ENCODE measurements at regions not wholly inside any gene's neighbourhood (a gene's known extent, or its start where the extent isn't known, plus 50 kb on each side); places are given as distances from the start of the nearest gene placed in this dataset.

DNA sequence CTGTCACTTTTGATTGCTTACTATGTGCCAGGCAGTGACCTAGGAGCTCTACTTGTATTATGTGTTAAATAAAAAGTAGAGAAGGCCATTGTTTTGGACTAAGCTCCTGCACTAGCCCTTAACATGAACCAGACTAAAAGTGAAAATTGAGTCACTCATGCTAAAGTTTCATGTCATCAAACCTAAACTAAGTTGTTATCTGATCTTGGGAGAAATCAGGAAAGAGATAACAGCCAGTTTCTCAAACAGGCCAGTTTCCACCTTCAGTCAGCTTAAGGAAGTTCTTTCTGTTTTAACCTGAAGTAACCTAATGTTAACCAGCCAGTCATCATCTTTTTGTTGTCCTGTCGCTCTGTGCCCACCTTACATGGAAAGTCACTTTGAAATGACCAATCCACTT, 102.1 kb upstream of the MARK1 start (continued):
- TF ChIP-seq, protein P1, sequence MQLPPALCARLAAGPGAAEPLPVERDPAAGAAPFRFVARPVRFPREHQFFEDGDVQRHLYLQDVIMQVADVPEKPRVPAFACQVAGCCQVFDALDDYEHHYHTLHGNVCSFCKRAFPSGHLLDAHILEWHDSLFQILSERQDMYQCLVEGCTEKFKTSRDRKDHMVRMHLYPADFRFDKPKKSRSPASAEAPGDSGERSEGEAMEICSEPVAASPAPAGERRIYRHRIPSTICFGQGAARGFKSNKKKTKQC (CRISPR knock-in tag; IDR thresholded peaks at IDR 0.05) = no peak
- TF ChIP-seq PYGO2 (tag; IDR thresholded peaks at IDR 0.05) (no peak), KDM1A (IDR thresholded peaks at IDR 0.05) (no peak), KAT7 (CRISPR knock-in tag; IDR thresholded peaks at IDR 0.05; ENCODE audit: borderline replicate concordance) (no peak), ZNF12 (CRISPR knock-in tag; IDR thresholded peaks at IDR 0.05) (no peak), ZBTB8A (IDR thresholded peaks at IDR 0.05; ENCODE audit: partially characterized antibody) (no peak), NFIC (IDR thresholded peaks at IDR 0.05) (no peak), SREBF2 (CRISPR knock-in tag; IDR thresholded peaks at IDR 0.05) (no peak), ZNF274 (IDR thresholded peaks at IDR 0.05; ENCODE audit: borderline replicate concordance, low read depth, low read length) (no peak)
- TF ChIP-seq, protein P2, sequence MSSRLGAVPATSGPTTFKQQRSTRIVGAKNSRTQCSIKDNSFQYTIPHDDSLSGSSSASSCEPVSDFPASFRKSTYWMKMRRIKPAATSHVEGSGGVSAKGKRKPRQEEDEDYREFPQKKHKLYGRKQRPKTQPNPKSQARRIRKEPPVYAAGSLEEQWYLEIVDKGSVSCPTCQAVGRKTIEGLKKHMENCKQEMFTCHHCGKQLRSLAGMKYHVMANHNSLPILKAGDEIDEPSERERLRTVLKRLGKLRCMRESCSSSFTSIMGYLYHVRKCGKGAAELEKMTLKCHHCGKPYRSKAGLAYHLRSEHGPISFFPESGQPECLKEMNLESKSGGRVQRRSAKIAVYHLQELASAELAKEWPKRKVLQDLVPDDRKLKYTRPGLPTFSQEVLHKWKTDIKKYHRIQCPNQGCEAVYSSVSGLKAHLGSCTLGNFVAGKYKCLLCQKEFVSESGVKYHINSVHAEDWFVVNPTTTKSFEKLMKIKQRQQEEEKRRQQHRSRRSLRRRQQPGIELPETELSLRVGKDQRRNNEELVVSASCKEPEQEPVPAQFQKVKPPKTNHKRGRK (tag; IDR thresholded peaks at IDR 0.05) = no peak
- TF ChIP-seq, protein P3, sequence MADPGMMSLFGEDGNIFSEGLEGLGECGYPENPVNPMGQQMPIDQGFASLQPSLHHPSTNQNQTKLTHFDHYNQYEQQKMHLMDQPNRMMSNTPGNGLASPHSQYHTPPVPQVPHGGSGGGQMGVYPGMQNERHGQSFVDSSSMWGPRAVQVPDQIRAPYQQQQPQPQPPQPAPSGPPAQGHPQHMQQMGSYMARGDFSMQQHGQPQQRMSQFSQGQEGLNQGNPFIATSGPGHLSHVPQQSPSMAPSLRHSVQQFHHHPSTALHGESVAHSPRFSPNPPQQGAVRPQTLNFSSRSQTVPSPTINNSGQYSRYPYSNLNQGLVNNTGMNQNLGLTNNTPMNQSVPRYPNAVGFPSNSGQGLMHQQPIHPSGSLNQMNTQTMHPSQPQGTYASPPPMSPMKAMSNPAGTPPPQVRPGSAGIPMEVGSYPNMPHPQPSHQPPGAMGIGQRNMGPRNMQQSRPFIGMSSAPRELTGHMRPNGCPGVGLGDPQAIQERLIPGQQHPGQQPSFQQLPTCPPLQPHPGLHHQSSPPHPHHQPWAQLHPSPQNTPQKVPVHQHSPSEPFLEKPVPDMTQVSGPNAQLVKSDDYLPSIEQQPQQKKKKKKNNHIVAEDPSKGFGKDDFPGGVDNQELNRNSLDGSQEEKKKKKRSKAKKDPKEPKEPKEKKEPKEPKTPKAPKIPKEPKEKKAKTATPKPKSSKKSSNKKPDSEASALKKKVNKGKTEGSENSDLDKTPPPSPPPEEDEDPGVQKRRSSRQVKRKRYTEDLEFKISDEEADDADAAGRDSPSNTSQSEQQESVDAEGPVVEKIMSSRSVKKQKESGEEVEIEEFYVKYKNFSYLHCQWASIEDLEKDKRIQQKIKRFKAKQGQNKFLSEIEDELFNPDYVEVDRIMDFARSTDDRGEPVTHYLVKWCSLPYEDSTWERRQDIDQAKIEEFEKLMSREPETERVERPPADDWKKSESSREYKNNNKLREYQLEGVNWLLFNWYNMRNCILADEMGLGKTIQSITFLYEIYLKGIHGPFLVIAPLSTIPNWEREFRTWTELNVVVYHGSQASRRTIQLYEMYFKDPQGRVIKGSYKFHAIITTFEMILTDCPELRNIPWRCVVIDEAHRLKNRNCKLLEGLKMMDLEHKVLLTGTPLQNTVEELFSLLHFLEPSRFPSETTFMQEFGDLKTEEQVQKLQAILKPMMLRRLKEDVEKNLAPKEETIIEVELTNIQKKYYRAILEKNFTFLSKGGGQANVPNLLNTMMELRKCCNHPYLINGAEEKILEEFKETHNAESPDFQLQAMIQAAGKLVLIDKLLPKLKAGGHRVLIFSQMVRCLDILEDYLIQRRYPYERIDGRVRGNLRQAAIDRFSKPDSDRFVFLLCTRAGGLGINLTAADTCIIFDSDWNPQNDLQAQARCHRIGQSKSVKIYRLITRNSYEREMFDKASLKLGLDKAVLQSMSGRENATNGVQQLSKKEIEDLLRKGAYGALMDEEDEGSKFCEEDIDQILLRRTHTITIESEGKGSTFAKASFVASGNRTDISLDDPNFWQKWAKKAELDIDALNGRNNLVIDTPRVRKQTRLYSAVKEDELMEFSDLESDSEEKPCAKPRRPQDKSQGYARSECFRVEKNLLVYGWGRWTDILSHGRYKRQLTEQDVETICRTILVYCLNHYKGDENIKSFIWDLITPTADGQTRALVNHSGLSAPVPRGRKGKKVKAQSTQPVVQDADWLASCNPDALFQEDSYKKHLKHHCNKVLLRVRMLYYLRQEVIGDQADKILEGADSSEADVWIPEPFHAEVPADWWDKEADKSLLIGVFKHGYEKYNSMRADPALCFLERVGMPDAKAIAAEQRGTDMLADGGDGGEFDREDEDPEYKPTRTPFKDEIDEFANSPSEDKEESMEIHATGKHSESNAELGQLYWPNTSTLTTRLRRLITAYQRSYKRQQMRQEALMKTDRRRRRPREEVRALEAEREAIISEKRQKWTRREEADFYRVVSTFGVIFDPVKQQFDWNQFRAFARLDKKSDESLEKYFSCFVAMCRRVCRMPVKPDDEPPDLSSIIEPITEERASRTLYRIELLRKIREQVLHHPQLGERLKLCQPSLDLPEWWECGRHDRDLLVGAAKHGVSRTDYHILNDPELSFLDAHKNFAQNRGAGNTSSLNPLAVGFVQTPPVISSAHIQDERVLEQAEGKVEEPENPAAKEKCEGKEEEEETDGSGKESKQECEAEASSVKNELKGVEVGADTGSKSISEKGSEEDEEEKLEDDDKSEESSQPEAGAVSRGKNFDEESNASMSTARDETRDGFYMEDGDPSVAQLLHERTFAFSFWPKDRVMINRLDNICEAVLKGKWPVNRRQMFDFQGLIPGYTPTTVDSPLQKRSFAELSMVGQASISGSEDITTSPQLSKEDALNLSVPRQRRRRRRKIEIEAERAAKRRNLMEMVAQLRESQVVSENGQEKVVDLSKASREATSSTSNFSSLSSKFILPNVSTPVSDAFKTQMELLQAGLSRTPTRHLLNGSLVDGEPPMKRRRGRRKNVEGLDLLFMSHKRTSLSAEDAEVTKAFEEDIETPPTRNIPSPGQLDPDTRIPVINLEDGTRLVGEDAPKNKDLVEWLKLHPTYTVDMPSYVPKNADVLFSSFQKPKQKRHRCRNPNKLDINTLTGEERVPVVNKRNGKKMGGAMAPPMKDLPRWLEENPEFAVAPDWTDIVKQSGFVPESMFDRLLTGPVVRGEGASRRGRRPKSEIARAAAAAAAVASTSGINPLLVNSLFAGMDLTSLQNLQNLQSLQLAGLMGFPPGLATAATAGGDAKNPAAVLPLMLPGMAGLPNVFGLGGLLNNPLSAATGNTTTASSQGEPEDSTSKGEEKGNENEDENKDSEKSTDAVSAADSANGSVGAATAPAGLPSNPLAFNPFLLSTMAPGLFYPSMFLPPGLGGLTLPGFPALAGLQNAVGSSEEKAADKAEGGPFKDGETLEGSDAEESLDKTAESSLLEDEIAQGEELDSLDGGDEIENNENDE (IDR thresholded peaks at IDR 0.05; ENCODE audit: low read depth, low read length) = no peak

Measured in K562 (cell line).